Hepatocyte (in vitro differentiated cells): ENCODE measurements at regions not wholly inside any gene's neighbourhood (a gene's known extent, or its start where the extent isn't known, plus 50 kb on each side); places are given as distances from the start of the nearest gene placed in this dataset.

Experiments
- DNase-seq: peaks from one replicate; pipeline ENCODE4 v3.0.0-alpha.2; 2016; ENCODE audit warnings: low spot score
- H2AFZ ChIP-seq: fragments of 200-600 bp; sonication (generic); 2 replicates; pipeline ENCODE4 v1.6.0; 2016; ENCODE audit warnings: antibody characterized with exemption, mild to moderate bottlenecking
- H3K27ac ChIP-seq: fragments of 200-600 bp; sonication (generic); 2 replicates; pipeline ENCODE4 v1.5.1; 2016; ENCODE audit warnings: mild to moderate bottlenecking
- H3K27me3 ChIP-seq: fragments of 200-600 bp; sonication (generic); 2 replicates; pipeline ENCODE4 v1.6.1; 2016
- H3K36me3 ChIP-seq: fragments of 200-600 bp; sonication (generic); replicated peaks from 2 replicates; pipeline ENCODE4 v1.5.1; 2016; ENCODE audit warnings: low read depth; ENCODE audit not compliant: insufficient read depth
- H3K4me1 ChIP-seq: fragments of 200-600 bp; sonication (generic); 2 replicates; pipeline ENCODE4 v1.5.1; 2016; ENCODE audit warnings: mild to moderate bottlenecking, moderate library complexity; ENCODE audit not compliant: insufficient read depth
- H3K4me2 ChIP-seq: fragments of 200-600 bp; sonication (generic); 2 replicates; pipeline ENCODE4 v1.6.0; 2016
- H3K4me3 ChIP-seq: fragments of 200-600 bp; sonication (generic); 2 replicates; pipeline ENCODE4 v1.5.1; 2016; ENCODE audit warnings: mild to moderate bottlenecking
- H3K79me2 ChIP-seq: fragments of 200-600 bp; sonication (generic); 2 replicates; pipeline ENCODE4 v1.6.0; 2017; ENCODE audit warnings: mild to moderate bottlenecking
- H3K9me2 ChIP-seq: fragments of 200-600 bp; sonication (generic); replicated peaks from 2 replicates; pipeline ENCODE4 v1.6.0; 2017; ENCODE audit warnings: mild to moderate bottlenecking; ENCODE audit not compliant: insufficient read depth
- H3K9me3 ChIP-seq: fragments of 200-600 bp; sonication (generic); 2 replicates; pipeline ENCODE4 v1.5.1; 2016; ENCODE audit warnings: low read depth, mild to moderate bottlenecking
- H4K20me1 ChIP-seq: fragments of 200-600 bp; sonication (generic); 2 replicates; pipeline ENCODE4 v1.6.0; 2016; ENCODE audit warnings: mild to moderate bottlenecking; ENCODE audit not compliant: insufficient read depth, poor library complexity, severe bottlenecking
- EZH2 ChIP-seq: fragments of 200-600 bp; sonication (generic); IDR thresholded peaks from 2 replicates; pipeline ENCODE4 v1.6.1; 2016; ENCODE audit warnings: antibody characterized with exemption, mild to moderate bottlenecking, borderline replicate concordance
- EZH2phosphoT487 ChIP-seq: fragments of 200-600 bp; sonication (generic); IDR thresholded peaks from one replicate; pipeline ENCODE4 v1.6.1; 2018; ENCODE audit warnings: antibody characterized with exemption, mild to moderate bottlenecking, low read depth, moderate library complexity; ENCODE audit not compliant: unreplicated experiment, severe bottlenecking
- WGBS: methylation state at CpG from one replicate; pipeline ENCODE4 v1.1.6; 2016; ENCODE audit warnings: low lambda C conversion rate; ENCODE audit errors: missing lambda C conversion rate; 5-methylcytosine and 5-hydroxymethylcytosine counted together
- TF ChIP-seq, protein P1 (sequence below): fragments of 200-600 bp; sonication (generic); IDR thresholded peaks from 2 replicates; pipeline ENCODE4 v1.5.1; 2016; ENCODE audit warnings: antibody characterized with exemption, mild to moderate bottlenecking; ENCODE audit not compliant: poor library complexity

DNA sequence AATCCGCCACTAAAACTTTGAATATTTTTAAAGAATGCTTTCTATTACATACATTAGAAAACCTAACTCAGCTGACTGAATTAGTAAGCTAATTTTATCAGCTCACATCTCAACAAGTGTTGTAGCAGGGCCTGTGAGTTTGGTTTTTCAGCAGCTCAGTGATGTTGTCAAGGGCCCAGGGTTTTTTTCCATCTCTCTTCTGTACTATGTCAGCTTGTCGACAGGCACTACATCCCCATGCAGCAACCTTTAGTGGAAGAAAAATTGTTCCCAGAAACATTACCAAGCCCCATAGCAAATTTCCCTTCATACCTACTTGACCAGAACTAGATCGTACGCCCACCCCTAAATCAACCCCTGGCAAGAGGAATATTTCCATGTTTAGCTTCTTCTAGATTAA is 170.3 kb upstream of the TNFAIP3 start:
- 68% methylated on average over 4 of the region's 4 CpGs for WGBS
- TF ChIP-seq EZH2, result no peak
- TF ChIP-seq EZH2phosphoT487, result no peak
- TF ChIP-seq, protein P1, sequence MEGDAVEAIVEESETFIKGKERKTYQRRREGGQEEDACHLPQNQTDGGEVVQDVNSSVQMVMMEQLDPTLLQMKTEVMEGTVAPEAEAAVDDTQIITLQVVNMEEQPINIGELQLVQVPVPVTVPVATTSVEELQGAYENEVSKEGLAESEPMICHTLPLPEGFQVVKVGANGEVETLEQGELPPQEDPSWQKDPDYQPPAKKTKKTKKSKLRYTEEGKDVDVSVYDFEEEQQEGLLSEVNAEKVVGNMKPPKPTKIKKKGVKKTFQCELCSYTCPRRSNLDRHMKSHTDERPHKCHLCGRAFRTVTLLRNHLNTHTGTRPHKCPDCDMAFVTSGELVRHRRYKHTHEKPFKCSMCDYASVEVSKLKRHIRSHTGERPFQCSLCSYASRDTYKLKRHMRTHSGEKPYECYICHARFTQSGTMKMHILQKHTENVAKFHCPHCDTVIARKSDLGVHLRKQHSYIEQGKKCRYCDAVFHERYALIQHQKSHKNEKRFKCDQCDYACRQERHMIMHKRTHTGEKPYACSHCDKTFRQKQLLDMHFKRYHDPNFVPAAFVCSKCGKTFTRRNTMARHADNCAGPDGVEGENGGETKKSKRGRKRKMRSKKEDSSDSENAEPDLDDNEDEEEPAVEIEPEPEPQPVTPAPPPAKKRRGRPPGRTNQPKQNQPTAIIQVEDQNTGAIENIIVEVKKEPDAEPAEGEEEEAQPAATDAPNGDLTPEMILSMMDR, result no peak
- Histone ChIP-seq H2AFZ (no peak overlapping the region), H3K36me3 (no peaks in the 10 kb centered on the region), H3K4me3 (no peak overlapping the region), H3K27ac (peak overlapping the region; percentile 79), H4K20me1 (no peaks in the 10 kb centered on the region), H3K9me2 (no peaks in the 10 kb centered on the region), H3K79me2 (no peaks in the 10 kb centered on the region), H3K9me3 (no peaks in the 10 kb centered on the region), H3K27me3 (no peaks in the 10 kb centered on the region), H3K4me2 (no peak overlapping the region), H3K4me1 (peaks cover 24% of the 10 kb centered on the region)
- DNase-seq, result peak; percentile 15

DNA sequence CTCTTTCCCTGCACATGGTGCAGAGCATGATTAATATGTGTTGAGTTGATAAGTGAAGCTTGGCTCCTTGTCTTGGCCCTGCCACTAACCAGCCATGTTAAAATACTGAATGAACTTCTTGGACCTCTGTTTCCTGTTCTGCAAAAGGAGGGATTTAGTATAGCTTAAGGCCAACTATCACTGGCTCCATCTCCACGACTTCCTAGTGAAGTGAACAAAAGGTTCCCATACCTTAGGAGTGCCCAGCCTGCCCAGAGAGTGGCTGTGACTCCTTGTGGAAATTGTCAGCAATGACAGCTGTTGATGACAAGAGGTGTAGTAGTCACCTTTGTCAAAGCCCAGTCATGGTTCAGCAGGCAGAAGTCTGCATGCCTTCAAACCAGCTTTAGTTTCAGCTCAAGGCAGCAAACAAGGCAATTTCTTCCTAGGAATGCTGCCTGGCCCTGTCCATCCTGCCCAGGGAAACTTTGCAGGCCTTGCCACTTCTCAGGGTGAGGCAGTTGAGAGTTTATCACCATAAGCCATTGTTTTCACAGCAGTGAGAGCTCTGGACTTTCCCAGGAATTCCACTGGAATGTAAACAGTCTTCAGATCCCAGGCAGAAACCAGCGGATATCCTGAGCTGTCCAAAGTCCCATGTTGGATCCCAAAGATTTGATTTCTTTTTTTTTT is 169.7 kb upstream of the TNFAIP3 start:
- H3K4me1 ChIP-seq, result peaks cover 24% of the 10 kb centered on the region
- WGBS, result 13% methylated on average over 2 of the region's 2 CpGs

DNA sequence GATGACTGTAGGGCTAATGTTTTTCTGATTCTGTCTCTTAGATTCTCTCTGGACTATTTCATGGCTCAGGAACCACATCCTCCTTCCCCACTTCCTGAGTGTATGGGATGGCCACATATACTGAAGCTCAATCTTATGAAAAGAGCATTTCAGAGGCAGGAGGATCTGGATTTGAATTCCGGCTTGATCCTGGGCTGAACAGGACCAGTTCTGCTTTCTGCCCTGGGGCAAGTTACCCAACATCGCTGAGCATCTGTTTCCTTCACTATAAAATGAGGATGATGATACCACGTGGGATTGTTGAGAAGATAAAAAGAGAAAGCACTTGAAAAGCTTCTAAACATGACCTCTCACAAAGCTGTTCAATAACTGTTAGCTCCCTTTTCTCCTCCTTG is 168.4 kb upstream of the TNFAIP3 start:
- no peaks in the 10 kb centered on the region for H4K20me1 ChIP-seq
- no peak overlapping the region for H3K4me2 ChIP-seq
- no peaks in the 10 kb centered on the region for H3K79me2 ChIP-seq
- H3K9me2 ChIP-seq, result no peaks in the 10 kb centered on the region
- H3K4me1 ChIP-seq, result peaks cover 24% of the 10 kb centered on the region
- no peaks in the 10 kb centered on the region for H3K27me3 ChIP-seq
- H3K36me3 ChIP-seq, result no peaks in the 10 kb centered on the region
- H3K4me3 ChIP-seq, result no peak overlapping the region
- WGBS, result 60% methylated on average over 3 of the region's 3 CpGs
- H2AFZ ChIP-seq, result no peak overlapping the region
- no peak for TF ChIP-seq EZH2
- no peaks in the 10 kb centered on the region for H3K9me3 ChIP-seq
- peak overlapping the region; percentile 4 for H3K27ac ChIP-seq
- no peak for DNase-seq

More for the DNA sequence above, 169.7 kb upstream of the TNFAIP3 start:
- Histone ChIP-seq H3K27me3 (no peaks in the 10 kb centered on the region), H3K4me2 (no peak overlapping the region), H3K36me3 (no peaks in the 10 kb centered on the region), H3K79me2 (no peaks in the 10 kb centered on the region), H3K4me3 (no peak overlapping the region), H3K27ac (peak overlapping the region; percentile 79), H4K20me1 (no peaks in the 10 kb centered on the region), H3K9me2 (no peaks in the 10 kb centered on the region), H2AFZ (no peak overlapping the region), H3K9me3 (no peaks in the 10 kb centered on the region)
- TF ChIP-seq, protein P1, result peak; percentile 14
- no peak for TF ChIP-seq EZH2
- TF ChIP-seq EZH2phosphoT487, result no peak
- peak; percentile 71 for DNase-seq

DNA sequence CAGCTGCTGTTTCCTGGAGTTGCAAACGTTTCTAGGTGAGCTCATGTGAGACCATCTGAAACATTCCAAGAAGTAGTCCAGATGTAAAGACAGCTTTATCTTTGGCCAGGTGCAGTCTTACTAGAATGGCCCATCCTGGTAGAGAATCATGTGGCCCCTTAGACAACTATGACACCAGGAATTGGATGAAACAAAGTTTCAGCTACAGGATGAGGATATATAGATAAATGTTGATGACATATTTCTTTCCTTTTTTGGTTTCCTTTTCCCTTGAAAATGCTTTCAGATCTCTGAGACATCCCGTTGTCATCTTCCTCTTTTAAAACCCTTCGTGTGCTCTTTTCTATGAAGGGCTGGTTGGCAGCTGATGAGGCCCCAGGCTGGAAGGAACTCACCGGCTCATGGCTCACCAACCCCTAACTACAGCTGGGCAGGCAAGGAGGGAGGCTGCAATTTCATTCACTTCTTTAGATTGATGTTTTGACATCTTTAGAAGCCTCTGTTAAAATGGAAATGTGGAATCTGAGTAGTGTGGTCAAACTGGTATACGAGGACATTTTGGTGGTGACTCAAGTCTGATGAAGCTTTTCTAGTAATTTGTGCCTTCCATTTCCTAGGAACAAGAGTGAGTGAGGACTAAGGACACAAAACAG is 167.9 kb upstream of the TNFAIP3 start:
- DNase-seq, result no peak
- peaks cover 24% of the 10 kb centered on the region for H3K4me1 ChIP-seq
- WGBS, result 72% methylated on average over 5 of the region's 5 CpGs
- no peaks in the 10 kb centered on the region for H3K27me3 ChIP-seq
- H4K20me1 ChIP-seq, result no peaks in the 10 kb centered on the region
- H3K27ac ChIP-seq, result peak overlapping the region; percentile 4
- H3K79me2 ChIP-seq, result no peaks in the 10 kb centered on the region
- H2AFZ ChIP-seq, result no peak overlapping the region
- H3K36me3 ChIP-seq, result no peaks in the 10 kb centered on the region
- no peak overlapping the region for H3K4me3 ChIP-seq
- TF ChIP-seq EZH2phosphoT487, result no peak
- TF ChIP-seq, protein P1, result no peak
- no peak for TF ChIP-seq EZH2
- H3K9me3 ChIP-seq, result no peaks in the 10 kb centered on the region
- no peaks in the 10 kb centered on the region for H3K9me2 ChIP-seq
- no peak overlapping the region for H3K4me2 ChIP-seq
